ENCODE measurements at regions not wholly inside any gene's neighbourhood (a gene's known extent, or its start where the extent isn't known, plus 50 kb on each side); places are given as distances from the start of the nearest gene placed in this dataset.

GRCh38 chr1:2877391-2877790 lies 75.9 kb upstream of the TTC34 start:
- no peak for DNase-seq (ENCODE audit: low read depth in 1 of 2, low spot score in 1 of 2)
- no peak for ATAC-seq
- H3K4me1 ChIP-seq: no peaks in the 10 kb centered on the region
- 72% methylated on average over 16 of the region's 17 CpGs for WGBS (ENCODE audit: missing lambda C conversion rate)
- ChIA-PET CTCF (interaction anchor here (2.5 kb wide), 1 partner anchor 12 kb away, joined by 8 read pairs; no protein-coding TSS in a partner anchor), POLR2A (no interaction called here)
- TF ChIP-seq ZNF302 (CRISPR knock-in tag; IDR thresholded peaks at IDR 0.05): no peak
- no peaks in the 10 kb centered on the region for H3K9me3 ChIP-seq
- H3K27ac ChIP-seq: no peak overlapping the region
- no peak for FAIRE-seq
- no peak overlapping the region for H3K4me2 ChIP-seq
- no peak overlapping the region for H3K4me3 ChIP-seq

DNA sequence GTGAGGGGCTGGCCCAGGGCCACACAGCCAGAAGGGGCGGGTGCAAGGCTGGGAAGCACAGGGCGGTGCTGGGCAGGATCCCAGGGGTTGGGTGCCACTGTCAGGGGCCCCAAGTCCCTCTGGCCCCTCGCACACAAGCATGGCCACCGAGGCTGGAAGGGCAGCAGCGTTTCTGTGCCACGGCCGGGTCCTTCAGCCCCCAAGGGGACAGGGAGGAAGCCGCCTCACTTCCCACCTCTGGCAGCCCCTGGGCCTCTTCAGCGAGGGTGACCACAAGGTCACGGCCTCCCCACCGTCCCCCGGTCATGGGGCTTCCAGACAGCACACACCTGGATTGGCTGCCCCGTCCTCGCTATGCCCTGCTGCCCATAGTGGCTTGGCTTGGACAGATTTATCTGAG lies 77.1 kb upstream of the TTC34 start:
- 31% methylated on average over 7 of the region's 14 CpGs for WGBS (ENCODE audit: missing lambda C conversion rate)
- FAIRE-seq (no peak), ATAC-seq (no peak), DNase-seq (ENCODE audit: low read depth in 1 of 2, low spot score in 1 of 2) (no peak)
- no peaks in the 10 kb centered on the region for H3K9me3 ChIP-seq
- ChIA-PET POLR2A (no interaction called here), CTCF (no interaction called here)
- H3K27ac ChIP-seq: no peak overlapping the region
- TF ChIP-seq EHMT2 (IDR thresholded peaks at IDR 0.05; ENCODE audit: low read depth) (no peak), RAD21 (conservative IDR thresholded peaks at IDR 0.05 in 1 of 2, IDR thresholded peaks at IDR 0.05 in 1 of 2) (no peak), POLR2AphosphoS2 (conservative IDR thresholded peaks at IDR 0.05; ENCODE audit: low read length) (no peak), NPAS2 (CRISPR knock-in tag; IDR thresholded peaks at IDR 0.05; ENCODE audit: borderline replicate concordance) (no peak), FOSL2 (IDR thresholded peaks at IDR 0.05) (no peak), FOSL2 (CRISPR knock-in tag; IDR thresholded peaks at IDR 0.05) (no peak), SREBF2 (IDR thresholded peaks at IDR 0.05) (no peak), CTCF (IDR thresholded peaks at IDR 0.05) (no peak), TFCP2L1 (CRISPR knock-in tag; IDR thresholded peaks at IDR 0.05) (no peak), RARB (CRISPR knock-in tag; IDR thresholded peaks at IDR 0.05) (no peak)
- H3K4me2 ChIP-seq: no peak overlapping the region
- no peaks in the 10 kb centered on the region for H3K4me1 ChIP-seq
- no peak overlapping the region for H3K4me3 ChIP-seq

GRCh38 chr1:2879026-2879425 lies 77.5 kb upstream of the TTC34 start:
- Histone ChIP-seq H3K27ac (no peak overlapping the region), H3K4me1 (no peaks in the 10 kb centered on the region), H3K9me3 (no peaks in the 10 kb centered on the region), H3K4me2 (no peak overlapping the region), H3K4me3 (no peak overlapping the region)
- TF ChIP-seq ATOH8 (CRISPR knock-in tag; IDR thresholded peaks at IDR 0.05; ENCODE audit: low read depth): no peak
- TF ChIP-seq, protein P1, sequence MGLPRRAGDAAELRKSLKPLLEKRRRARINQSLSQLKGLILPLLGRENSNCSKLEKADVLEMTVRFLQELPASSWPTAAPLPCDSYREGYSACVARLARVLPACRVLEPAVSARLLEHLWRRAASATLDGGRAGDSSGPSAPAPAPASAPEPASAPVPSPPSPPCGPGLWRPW (IDR thresholded peaks at IDR 0.05): no peak
- ATAC-seq (no peak), DNase-seq (ENCODE audit: low read depth in 1 of 2, low spot score in 1 of 2) (no peak), FAIRE-seq (no peak)
- WGBS (ENCODE audit: missing lambda C conversion rate): no CpG with 5 or more reads among the region's 14 CpGs
- ChIA-PET POLR2A (no interaction called here), CTCF (no interaction called here)

GRCh38 chr1:2879591-2879990 lies 78.1 kb upstream of the TTC34 start:
- ChIA-PET CTCF (no interaction called here), POLR2A (no interaction called here)
- H3K4me1 ChIP-seq: no peaks in the 10 kb centered on the region
- no peak for DNase-seq (ENCODE audit: low read depth in 1 of 2, low spot score in 1 of 2)
- H3K9me3 ChIP-seq: no peaks in the 10 kb centered on the region
- H3K4me3 ChIP-seq: no peak overlapping the region
- no peak for FAIRE-seq
- ATAC-seq: no peak
- H3K4me2 ChIP-seq: no peak overlapping the region
- no peak overlapping the region for H3K27ac ChIP-seq
- 40% methylated on average over 1 of the region's 18 CpGs for WGBS (ENCODE audit: missing lambda C conversion rate)
- TF ChIP-seq MAFK (IDR thresholded peaks at IDR 0.05; ENCODE audit: partially characterized antibody) (no peak), NFE2L2 (conservative IDR thresholded peaks at IDR 0.05; ENCODE audit: low read length) (no peak), HOXB13 (CRISPR knock-in tag; IDR thresholded peaks at IDR 0.05; ENCODE audit: low read depth) (no peak), TFCP2L1 (CRISPR knock-in tag; IDR thresholded peaks at IDR 0.05) (no peak), HOXB5 (CRISPR knock-in tag; IDR thresholded peaks at IDR 0.05) (no peak), NR3C1 (IDR thresholded peaks at IDR 0.05) (no peak), JUNB (IDR thresholded peaks at IDR 0.05) (no peak), KDM1A (IDR thresholded peaks at IDR 0.05; ENCODE audit: low read depth) (no peak), E2F6 (IDR thresholded peaks at IDR 0.05; ENCODE audit: borderline replicate concordance, low read depth) (no peak), CHD4 (IDR thresholded peaks at IDR 0.05; ENCODE audit: borderline replicate concordance) (no peak)
- TF ChIP-seq, protein P2, sequence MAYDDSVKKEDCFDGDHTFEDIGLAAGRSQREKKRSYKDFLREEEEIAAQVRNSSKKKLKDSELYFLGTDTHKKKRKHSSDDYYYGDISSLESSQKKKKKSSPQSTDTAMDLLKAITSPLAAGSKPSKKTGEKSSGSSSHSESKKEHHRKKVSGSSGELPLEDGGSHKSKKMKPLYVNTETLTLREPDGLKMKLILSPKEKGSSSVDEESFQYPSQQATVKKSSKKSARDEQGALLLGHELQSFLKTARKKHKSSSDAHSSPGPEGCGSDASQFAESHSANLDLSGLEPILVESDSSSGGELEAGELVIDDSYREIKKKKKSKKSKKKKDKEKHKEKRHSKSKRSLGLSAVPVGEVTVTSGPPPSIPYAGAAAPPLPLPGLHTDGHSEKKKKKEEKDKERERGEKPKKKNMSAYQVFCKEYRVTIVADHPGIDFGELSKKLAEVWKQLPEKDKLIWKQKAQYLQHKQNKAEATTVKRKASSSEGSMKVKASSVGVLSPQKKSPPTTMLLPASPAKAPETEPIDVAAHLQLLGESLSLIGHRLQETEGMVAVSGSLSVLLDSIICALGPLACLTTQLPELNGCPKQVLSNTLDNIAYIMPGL (CRISPR knock-in tag; IDR thresholded peaks at IDR 0.05; ENCODE audit: borderline replicate concordance): no peak

Data from A549 (cell line).